ENCODE measurements at regions not wholly inside any gene's neighbourhood (a gene's known extent, or its start where the extent isn't known, plus 50 kb on each side); places are given as distances from the start of the nearest gene placed in this dataset.

GRCh38 chr2:8288206-8288605, 393.6 kb upstream of the ID2 start:
- TF ChIP-seq CTCF (conservative IDR thresholded peaks at IDR 0.05; ENCODE audit: low read depth, low read length) (no peak), EZH2 (IDR thresholded peaks at IDR 0.05; ENCODE audit: borderline replicate concordance, low read depth, low read length, poor library complexity, severe bottlenecking) (no peak)
